ENCODE measurements at regions not wholly inside any gene's neighbourhood (a gene's known extent, or its start where the extent isn't known, plus 50 kb on each side); places are given as distances from the start of the nearest gene placed in this dataset.

- Mint-ChIP-seq H3K9me3 (no peaks in the 10 kb centered on the region), H3K36me3 (ENCODE audit: low read depth) (no peaks in the 10 kb centered on the region)
- WGBS, 2 experiments (ENCODE audit: insufficient coverage in 1 of 2, insufficient read length in 1 of 2), result 94 to 95% methylated on average over 3 to 4 of the region's 4 CpGs
These were observed 606.6 kb downstream of the EFNB2 start for GRCh38 chr13:105928901-105929300.

GRCh38 chr13:105928048-105928447 lies 607.4 kb downstream of the EFNB2 start:
- peaks cover 17% of the 10 kb centered on the region for H3K27me3 Mint-ChIP-seq (ENCODE audit: insufficient read depth)
- Histone ChIP-seq H3K36me3 (ENCODE audit: control insufficient read depth, insufficient read depth, low read length) (no peaks in the 10 kb centered on the region), H3K9ac (ENCODE audit: extremely low read depth, low read length, poor library complexity, severe bottlenecking) (no peak overlapping the region), H3K27ac (ENCODE audit: low read depth, low read length) (no peak overlapping the region), H3K27me3 (ENCODE audit: control insufficient read depth, insufficient read depth, low read length, poor library complexity, severe bottlenecking) (peaks cover 7% of the 10 kb centered on the region), H3K4me1 (ENCODE audit: control insufficient read depth, insufficient read depth, low read length) (no peaks in the 10 kb centered on the region), H3K9me3 (ENCODE audit: control insufficient read depth, low read length) (no peaks in the 10 kb centered on the region), H3K4me3 (ENCODE audit: low read length) (no peak overlapping the region)
- 100% methylated on average over 1 of the region's 1 CpG; no CpG with 5 or more reads in 1 of the 2 experiments for WGBS, 2 experiments (ENCODE audit: insufficient coverage in 1 of 2, insufficient read length in 1 of 2)
- no peak overlapping the region for H3K4me3 Mint-ChIP-seq
- no peak for DNase-seq
- no peaks in the 10 kb centered on the region for H3K36me3 Mint-ChIP-seq (ENCODE audit: low read depth)
- no peaks in the 10 kb centered on the region for H3K4me1 Mint-ChIP-seq
- H3K27ac Mint-ChIP-seq, result no peak overlapping the region
- H3K9me3 Mint-ChIP-seq, result no peaks in the 10 kb centered on the region
- TF ChIP-seq CTCF (conservative IDR thresholded peaks at IDR 0.05), result no peak

More at GRCh38 chr13:105928901-105929300, 606.6 kb downstream of the EFNB2 start:
- Histone ChIP-seq H3K27me3 (ENCODE audit: control insufficient read depth, insufficient read depth, low read length, poor library complexity, severe bottlenecking) (peaks cover under 1% of the 10 kb centered on the region), H3K4me3 (ENCODE audit: low read length) (no peak overlapping the region), H3K9ac (ENCODE audit: extremely low read depth, low read length, poor library complexity, severe bottlenecking) (no peak overlapping the region), H3K36me3 (ENCODE audit: control insufficient read depth, insufficient read depth, low read length) (no peaks in the 10 kb centered on the region), H3K27ac (ENCODE audit: low read depth, low read length) (no peak overlapping the region), H3K9me3 (ENCODE audit: control insufficient read depth, low read length) (no peaks in the 10 kb centered on the region), H3K4me1 (ENCODE audit: control insufficient read depth, insufficient read depth, low read length) (no peaks in the 10 kb centered on the region)
- H3K27me3 Mint-ChIP-seq (ENCODE audit: insufficient read depth), result peaks cover 9% of the 10 kb centered on the region
- no peaks in the 10 kb centered on the region for H3K4me1 Mint-ChIP-seq
- no peak for DNase-seq
- no peak for TF ChIP-seq CTCF (conservative IDR thresholded peaks at IDR 0.05)
- no peak overlapping the region for H3K4me3 Mint-ChIP-seq
- H3K27ac Mint-ChIP-seq, result no peak overlapping the region

- no peak overlapping the region for H3K4me3 ChIP-seq (ENCODE audit: low read length)
- peaks cover 7% of the 10 kb centered on the region for H3K27me3 ChIP-seq (ENCODE audit: control insufficient read depth, insufficient read depth, low read length, poor library complexity, severe bottlenecking)
- DNase-seq, result no peak
- Mint-ChIP-seq H3K9me3 (no peaks in the 10 kb centered on the region), H3K36me3 (ENCODE audit: low read depth) (no peaks in the 10 kb centered on the region), H3K4me1 (peaks cover 4% of the 10 kb centered on the region), H3K4me3 (no peak overlapping the region), H3K27ac (no peak overlapping the region), H3K27me3 (ENCODE audit: insufficient read depth) (peaks cover 22% of the 10 kb centered on the region)
- no peak overlapping the region for H3K9ac ChIP-seq (ENCODE audit: extremely low read depth, low read length, poor library complexity, severe bottlenecking)
- no CpG with 5 or more reads among the region's 2 CpGs for WGBS, 2 experiments (ENCODE audit: insufficient coverage in 1 of 2, insufficient read length in 1 of 2)
- no peaks in the 10 kb centered on the region for H3K4me1 ChIP-seq (ENCODE audit: control insufficient read depth, insufficient read depth, low read length)
- H3K27ac ChIP-seq (ENCODE audit: low read depth, low read length), result no peak overlapping the region
- H3K36me3 ChIP-seq (ENCODE audit: control insufficient read depth, insufficient read depth, low read length), result no peaks in the 10 kb centered on the region
- no peak for TF ChIP-seq CTCF (conservative IDR thresholded peaks at IDR 0.05)
- H3K9me3 ChIP-seq (ENCODE audit: control insufficient read depth, low read length), result no peaks in the 10 kb centered on the region
These were observed 610.0 kb downstream of the EFNB2 start for GRCh38 chr13:105925496-105925895.

Measured in endodermal cell (in vitro differentiated cells).